Panc1 (cell line): ENCODE measurements at regions not wholly inside any gene's neighbourhood (a gene's known extent, or its start where the extent isn't known, plus 50 kb on each side); places are given as distances from the start of the nearest gene placed in this dataset.

Source experiments
- ATAC-seq: fragments of 200-7000 bp; cut with Tn5 transposase; 2 replicates; pipeline ENCODE4 v1.9.1; 2020; ENCODE audit warnings: mild to moderate bottlenecking, moderate library complexity
- BruUV-seq: library from RNA; stranded (reverse); fragments of 400-500 nt; replicated peaks from 2 replicates; lab custom pipeline; 2021; lab: Mats Ljungman, UMichigan
- CTCF ChIA-PET: fragments of 300-600 bp; sonication (Branson Sonifier 250); formaldehyde crosslinking; loops from one replicate; lab custom pipeline; 2022; ENCODE audit warnings: antibody characterized with exemption; lab: Charles Lee
- POLR2A ChIA-PET: fragments of 300-600 bp; sonication (Branson Sonifier 250); formaldehyde crosslinking; loops from one replicate; lab custom pipeline; 2022; ENCODE audit warnings: antibody characterized with exemption; lab: Charles Lee
- DNase-seq: peaks from one replicate; pipeline ENCODE4 v3.0.0-alpha.2; 2010; ENCODE audit warnings: low read depth, low spot score
- H3K27ac ChIP-seq: 2 replicates; pipeline ENCODE4 v1.5.1; 2011; ENCODE audit warnings: mild to moderate bottlenecking, low read length, inconsistent platforms
- H3K27me3 ChIP-seq: fragments of 200-500 bp; sonication (Bioruptor generic); 2 replicates; pipeline ENCODE4 v1.6.0; 2014; ENCODE audit warnings: low read length, inconsistent platforms; ENCODE audit not compliant: control insufficient read depth, insufficient read depth
- H3K36me3 ChIP-seq: fragments of 200-500 bp; sonication (Bioruptor generic); 2 replicates; pipeline ENCODE4 v1.5.1; 2014; ENCODE audit warnings: inconsistent platforms, mild to moderate bottlenecking, low read length, moderate library complexity; ENCODE audit not compliant: control insufficient read depth, insufficient read depth
- H3K4me1 ChIP-seq: 2 replicates; pipeline ENCODE4 v1.5.1; 2011; ENCODE audit warnings: inconsistent platforms, mild to moderate bottlenecking, low read length, moderate library complexity; ENCODE audit not compliant: control insufficient read depth, insufficient read depth
- H3K4me3 ChIP-seq, 2 experiments: 2 replicates each; pipeline ENCODE4 v1.5.1; 2011 to 2012; ENCODE audit warnings: low read depth in 2 of 2, low read length in 2 of 2, mild to moderate bottlenecking in 2 of 2, inconsistent platforms in 1 of 2, moderate library complexity in 1 of 2
- H3K9me3 ChIP-seq: fragments of 200-500 bp; sonication (Bioruptor generic); 2 replicates; pipeline ENCODE4 v1.5.1; 2014; ENCODE audit warnings: low read depth, mild to moderate bottlenecking, inconsistent platforms, low read length, moderate library complexity; ENCODE audit not compliant: control insufficient read depth, insufficient read depth
- POLR2AphosphoS5 ChIP-seq: IDR thresholded peaks from 2 replicates; pipeline ENCODE4 v1.6.1; 2012; ENCODE audit warnings: mild to moderate bottlenecking, low read depth, low read length, moderate library complexity
- SIN3A ChIP-seq: IDR thresholded peaks from 2 replicates; pipeline ENCODE4 v1.6.1; 2012; ENCODE audit warnings: low read depth, mild to moderate bottlenecking, low read length, moderate library complexity, borderline replicate concordance; ENCODE audit not compliant: insufficient read depth
- TCF7L2 ChIP-seq: IDR thresholded peaks from 2 replicates; pipeline ENCODE4 v1.6.1; 2011; ENCODE audit warnings: mild to moderate bottlenecking, low read depth, low read length, inconsistent platforms
- in situ Hi-C: cut with HindIII; loops from 2 replicates; pipeline ENCODE4 v1.10.0; 2016; ENCODE audit warnings: low sequenced_read_pairs, low pct_unique_long_range_greater_than_20kb
- intact Hi-C: fragments of 100-400 bp; cut with micrococcal nuclease; formaldehyde crosslinking; loops from one replicate; pipeline ENCODE4 v1.10.0; 2022; ENCODE audit not compliant: unreplicated experiment
- TF ChIP-seq, protein P1 (sequence below): fragments of 450-650 bp; IDR thresholded peaks from 2 replicates; pipeline ENCODE4 v1.5.1; 2017; ENCODE audit warnings: mild to moderate bottlenecking
- TF ChIP-seq, protein P2 (sequence below), 2 experiments: IDR thresholded peaks; 2 replicates each; pipeline ENCODE4 v1.6.1; 2011 to 2012; ENCODE audit warnings: low read depth in 2 of 2, control low read depth in 1 of 2, low read length in 1 of 2, mild to moderate bottlenecking in 1 of 2, moderate library complexity in 1 of 2; ENCODE audit not compliant: insufficient read depth in 1 of 2

DNA sequence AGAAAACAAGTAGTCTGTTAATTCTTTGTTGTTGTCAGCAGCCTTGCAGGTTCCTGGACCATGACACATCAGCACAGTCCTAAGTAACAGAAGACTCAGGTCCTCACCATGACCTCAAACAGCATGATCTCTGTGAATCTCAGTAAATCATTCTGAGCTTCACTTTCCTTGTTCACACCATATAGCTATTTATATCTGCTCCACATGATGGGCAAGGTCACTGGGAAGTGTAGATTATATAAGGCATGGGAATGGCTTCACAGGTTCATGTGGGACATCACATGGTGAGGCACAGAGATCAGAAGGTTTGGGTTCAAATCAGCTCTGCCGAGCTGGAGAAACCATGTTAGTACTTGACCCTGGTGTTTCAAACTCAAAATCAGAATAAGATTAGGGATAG is 245.4 kb upstream of the SPTLC3 start:
- no peaks in the 10 kb centered on the region; the same call in 1 of the 2 replicates for H3K4me1 ChIP-seq
- no peaks in the 10 kb centered on the region for H3K27me3 ChIP-seq
- 0 out of 4 replicates have a peak overlapping the region, but pooled peaks of 1 of the 2 experiments have one; percentile 46 for H3K4me3 ChIP-seq
- no peak overlapping the region for H3K27ac ChIP-seq
- ChIA-PET POLR2A (no interaction called here), CTCF (interaction anchor here (0.6 kb wide), 1 partner anchor 330 kb away, joined by 3 read pairs; no protein-coding TSS in a partner anchor)
- BruUV-seq = no TSS peak
- intact Hi-C loops (no loop called here), in situ Hi-C loops (no loop called here)
- no peaks in the 10 kb centered on the region for H3K36me3 ChIP-seq
- ATAC-seq (no peak), DNase-seq (no peak)
- TF ChIP-seq, protein P1, sequence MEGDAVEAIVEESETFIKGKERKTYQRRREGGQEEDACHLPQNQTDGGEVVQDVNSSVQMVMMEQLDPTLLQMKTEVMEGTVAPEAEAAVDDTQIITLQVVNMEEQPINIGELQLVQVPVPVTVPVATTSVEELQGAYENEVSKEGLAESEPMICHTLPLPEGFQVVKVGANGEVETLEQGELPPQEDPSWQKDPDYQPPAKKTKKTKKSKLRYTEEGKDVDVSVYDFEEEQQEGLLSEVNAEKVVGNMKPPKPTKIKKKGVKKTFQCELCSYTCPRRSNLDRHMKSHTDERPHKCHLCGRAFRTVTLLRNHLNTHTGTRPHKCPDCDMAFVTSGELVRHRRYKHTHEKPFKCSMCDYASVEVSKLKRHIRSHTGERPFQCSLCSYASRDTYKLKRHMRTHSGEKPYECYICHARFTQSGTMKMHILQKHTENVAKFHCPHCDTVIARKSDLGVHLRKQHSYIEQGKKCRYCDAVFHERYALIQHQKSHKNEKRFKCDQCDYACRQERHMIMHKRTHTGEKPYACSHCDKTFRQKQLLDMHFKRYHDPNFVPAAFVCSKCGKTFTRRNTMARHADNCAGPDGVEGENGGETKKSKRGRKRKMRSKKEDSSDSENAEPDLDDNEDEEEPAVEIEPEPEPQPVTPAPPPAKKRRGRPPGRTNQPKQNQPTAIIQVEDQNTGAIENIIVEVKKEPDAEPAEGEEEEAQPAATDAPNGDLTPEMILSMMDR = no peak
- TF ChIP-seq TCF7L2 (no peak), SIN3A (no peak), POLR2AphosphoS5 (no peak)
- TF ChIP-seq, protein P2, sequence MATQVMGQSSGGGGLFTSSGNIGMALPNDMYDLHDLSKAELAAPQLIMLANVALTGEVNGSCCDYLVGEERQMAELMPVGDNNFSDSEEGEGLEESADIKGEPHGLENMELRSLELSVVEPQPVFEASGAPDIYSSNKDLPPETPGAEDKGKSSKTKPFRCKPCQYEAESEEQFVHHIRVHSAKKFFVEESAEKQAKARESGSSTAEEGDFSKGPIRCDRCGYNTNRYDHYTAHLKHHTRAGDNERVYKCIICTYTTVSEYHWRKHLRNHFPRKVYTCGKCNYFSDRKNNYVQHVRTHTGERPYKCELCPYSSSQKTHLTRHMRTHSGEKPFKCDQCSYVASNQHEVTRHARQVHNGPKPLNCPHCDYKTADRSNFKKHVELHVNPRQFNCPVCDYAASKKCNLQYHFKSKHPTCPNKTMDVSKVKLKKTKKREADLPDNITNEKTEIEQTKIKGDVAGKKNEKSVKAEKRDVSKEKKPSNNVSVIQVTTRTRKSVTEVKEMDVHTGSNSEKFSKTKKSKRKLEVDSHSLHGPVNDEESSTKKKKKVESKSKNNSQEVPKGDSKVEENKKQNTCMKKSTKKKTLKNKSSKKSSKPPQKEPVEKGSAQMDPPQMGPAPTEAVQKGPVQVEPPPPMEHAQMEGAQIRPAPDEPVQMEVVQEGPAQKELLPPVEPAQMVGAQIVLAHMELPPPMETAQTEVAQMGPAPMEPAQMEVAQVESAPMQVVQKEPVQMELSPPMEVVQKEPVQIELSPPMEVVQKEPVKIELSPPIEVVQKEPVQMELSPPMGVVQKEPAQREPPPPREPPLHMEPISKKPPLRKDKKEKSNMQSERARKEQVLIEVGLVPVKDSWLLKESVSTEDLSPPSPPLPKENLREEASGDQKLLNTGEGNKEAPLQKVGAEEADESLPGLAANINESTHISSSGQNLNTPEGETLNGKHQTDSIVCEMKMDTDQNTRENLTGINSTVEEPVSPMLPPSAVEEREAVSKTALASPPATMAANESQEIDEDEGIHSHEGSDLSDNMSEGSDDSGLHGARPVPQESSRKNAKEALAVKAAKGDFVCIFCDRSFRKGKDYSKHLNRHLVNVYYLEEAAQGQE (IDR thresholded peaks at IDR 0.05; ENCODE audit: insufficient read depth in 1 of 2, low read depth in 2 of 2, low read length in 1 of 2) = no peak
- no peaks in the 10 kb centered on the region for H3K9me3 ChIP-seq

DNA sequence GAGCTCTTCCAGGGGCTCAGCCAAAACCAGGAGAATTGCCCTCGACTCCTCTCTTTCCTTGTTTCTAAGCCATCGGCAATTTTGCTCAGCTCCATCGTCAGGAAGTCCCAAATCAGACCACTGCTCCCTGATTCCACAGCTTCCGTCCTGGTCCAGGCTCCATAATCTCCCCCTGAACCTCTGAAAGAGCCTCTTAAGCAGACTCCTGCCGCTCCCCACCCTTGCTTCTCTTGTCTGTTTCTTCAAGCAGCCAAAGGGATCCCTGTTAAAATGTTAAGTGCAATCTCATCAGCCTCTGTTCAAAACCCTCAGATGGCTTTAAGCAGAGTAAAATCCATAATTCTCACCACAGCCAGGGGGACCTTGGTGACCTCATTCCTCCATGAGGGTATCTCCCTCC is 244.7 kb upstream of the SPTLC3 start:
- no peak for DNase-seq
- no peak for TF ChIP-seq TCF7L2
- TF ChIP-seq, protein P1 = no peak
- TF ChIP-seq POLR2AphosphoS5 = no peak
- TF ChIP-seq, protein P2 (IDR thresholded peaks at IDR 0.05; ENCODE audit: insufficient read depth in 1 of 2, low read depth in 2 of 2, low read length in 1 of 2) = no peak
- TF ChIP-seq SIN3A = no peak
- in situ Hi-C loops = no loop called here
- no TSS peak for BruUV-seq
- Histone ChIP-seq H3K4me3 (peak overlapping the region; percentile 12 to 46), H3K9me3 (no peaks in the 10 kb centered on the region), H3K27me3 (no peaks in the 10 kb centered on the region), H3K36me3 (no peaks in the 10 kb centered on the region), H3K27ac (no peak overlapping the region), H3K4me1 (no peaks in the 10 kb centered on the region; the same call in 1 of the 2 replicates)
- POLR2A ChIA-PET = no interaction called here
- CTCF ChIA-PET = interaction anchor here (0.6 kb wide), 1 partner anchor 329 kb away, joined by 3 read pairs; no protein-coding TSS in a partner anchor
- intact Hi-C loops = no loop called here
- ATAC-seq = no peak
